DMS114 treated with DMSO at 0.1 percent for 48 hours (cell line): ENCODE measurements at regions not wholly inside any gene's neighbourhood (a gene's known extent, or its start where the extent isn't known, plus 50 kb on each side); places are given as distances from the start of the nearest gene placed in this dataset.
"Not testable (repeated sequence)": the region's sequence is repeated elsewhere in the genome, so short reads cannot be mapped to it uniquely, and the experiment has no call there.

ENCODE experiments used
- DNase-seq: peaks from one replicate; lab custom pipeline; 2025; ENCODE audit not compliant: unreplicated experiment; lab: John Stamatoyannopoulos, UW

DNA sequence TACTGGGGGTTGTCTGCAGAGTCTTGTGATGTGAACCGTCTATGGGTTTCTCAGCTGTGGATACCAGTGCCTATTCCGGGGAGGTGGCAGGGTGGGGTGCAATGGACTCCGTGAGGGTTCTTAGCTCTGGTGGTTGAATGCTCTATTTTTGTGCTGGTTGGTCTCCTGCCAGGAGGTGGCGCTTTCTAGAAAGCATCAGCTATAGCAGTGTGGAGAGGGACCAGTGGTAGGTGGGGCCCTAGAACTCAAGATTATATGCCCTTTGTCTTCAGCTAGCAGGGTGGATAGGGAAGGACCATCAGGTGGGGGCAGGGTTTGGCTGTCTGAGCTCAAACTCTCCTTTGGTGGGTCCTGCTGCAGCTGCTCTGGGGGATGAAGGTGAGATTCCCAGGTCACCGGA, 127.3 kb upstream of the PLD5 start:
- no peak for DNase-seq

DNA sequence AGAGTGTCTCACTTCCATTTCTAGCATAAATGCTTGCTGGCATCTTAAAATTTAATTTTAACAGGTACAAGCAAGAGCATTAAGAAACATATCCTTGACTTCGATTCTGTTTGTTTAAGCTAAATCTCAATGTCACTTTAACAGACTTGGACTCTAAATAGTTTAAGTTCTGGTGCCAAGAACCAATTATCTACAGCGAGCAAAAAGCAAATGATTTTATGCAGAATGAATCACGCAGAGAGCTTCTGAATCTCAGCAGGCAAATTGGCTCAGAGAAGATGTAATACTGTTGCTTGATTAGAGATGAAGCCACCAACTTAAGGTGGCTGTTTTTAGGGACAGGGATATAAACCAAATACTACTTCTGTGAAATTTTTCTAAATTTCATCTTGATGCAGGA, 117.0 kb upstream of the PLD5 start:
- DNase-seq = no peak

DNA sequence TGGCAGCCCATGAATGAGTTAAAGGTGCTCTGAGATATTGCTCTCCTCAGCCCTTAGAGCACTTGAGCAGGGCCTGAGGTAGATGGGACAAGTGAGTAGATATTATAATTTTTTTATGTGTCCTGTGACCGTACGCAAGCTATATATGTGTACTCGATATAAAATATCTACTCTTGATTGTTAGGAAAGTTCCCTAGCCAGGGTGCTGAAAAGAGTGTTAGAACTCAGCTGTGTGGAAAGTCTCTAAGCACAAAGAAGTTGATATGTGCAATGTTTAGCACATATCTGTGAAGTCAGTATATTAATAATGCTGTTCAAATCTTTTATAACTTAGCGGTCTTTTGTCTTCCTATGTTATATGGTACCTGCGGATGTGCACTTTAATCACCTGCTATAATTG, 114.6 kb upstream of the PLD5 start:
- no peak for DNase-seq

DNA sequence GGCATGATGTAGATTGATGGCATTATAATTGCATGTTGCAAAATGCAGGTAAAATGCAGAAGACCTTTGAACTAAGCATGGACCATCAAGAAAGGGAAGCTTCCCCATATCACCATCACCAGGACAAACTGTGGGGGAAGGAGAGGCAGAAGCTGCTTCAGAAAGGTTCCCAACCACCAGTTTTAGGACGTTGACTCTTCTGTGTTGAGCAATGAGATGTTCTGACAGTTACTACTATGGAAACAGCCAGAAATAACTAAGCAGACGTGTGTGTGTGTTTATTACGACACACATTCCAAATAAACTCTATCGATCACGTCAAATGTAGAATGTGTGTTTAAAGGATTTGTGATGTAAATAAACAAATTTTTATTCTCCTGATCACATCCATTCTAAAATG, 110.2 kb upstream of the PLD5 start:
- DNase-seq = no peak

DNA sequence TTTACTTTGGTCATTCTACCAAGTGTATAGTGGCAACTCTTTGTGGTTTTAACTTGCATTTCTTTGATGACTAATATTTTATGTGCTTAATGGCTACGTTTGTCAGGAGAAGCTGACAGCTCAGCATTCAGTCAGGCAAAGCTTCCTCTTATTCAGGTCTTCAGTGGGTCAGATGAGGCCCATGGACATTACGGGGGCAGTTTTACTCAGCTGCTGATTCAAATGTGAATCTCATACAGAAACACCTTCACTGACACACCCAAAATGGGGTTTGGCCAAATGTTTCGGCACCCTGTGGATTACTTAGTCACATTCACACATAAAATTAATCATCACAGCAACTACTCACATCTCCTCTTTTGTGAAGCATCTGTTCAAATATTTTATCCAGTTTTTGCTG, 104.9 kb upstream of the PLD5 start:
- DNase-seq = no peak

DNA sequence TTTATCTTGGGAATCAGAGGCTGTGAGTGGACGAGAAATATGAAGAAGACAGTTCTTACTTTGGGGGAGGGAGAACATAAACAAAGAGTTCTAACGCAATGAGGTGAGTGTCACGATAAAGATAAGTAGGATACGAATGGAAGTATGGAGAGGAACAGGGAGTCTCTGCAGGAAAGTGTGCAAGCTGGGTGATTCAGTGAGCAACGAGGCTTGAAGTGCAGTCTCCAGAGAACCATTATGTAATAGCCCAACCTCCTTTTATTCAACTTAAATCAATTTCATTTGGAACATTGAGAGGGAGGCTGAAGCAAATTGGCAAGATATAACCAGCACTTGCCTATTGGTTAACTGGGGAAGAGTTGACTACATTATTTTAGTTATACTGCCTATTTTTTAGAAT, 99.3 kb upstream of the PLD5 start:
- no peak for DNase-seq

DNA sequence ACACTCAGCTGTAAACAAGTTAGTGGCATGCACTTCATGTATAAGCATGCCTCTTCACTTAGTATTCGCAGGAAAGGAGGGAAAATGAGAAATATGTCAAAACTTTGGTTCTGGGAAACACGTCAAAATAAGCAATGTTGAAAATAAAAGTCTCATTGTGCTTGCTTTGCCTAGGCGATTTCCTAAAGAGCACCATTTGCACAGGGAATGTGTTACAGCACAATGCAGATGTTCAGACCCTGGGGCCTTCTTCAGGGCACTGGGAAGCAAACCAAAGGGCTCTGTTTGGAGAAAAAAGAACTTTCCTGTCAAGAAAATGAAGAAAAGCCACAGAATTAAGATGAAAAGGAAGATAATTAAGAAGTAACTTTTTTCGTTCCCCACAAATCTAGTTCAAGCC, 98.6 kb upstream of the PLD5 start:
- no peak for DNase-seq

DNA sequence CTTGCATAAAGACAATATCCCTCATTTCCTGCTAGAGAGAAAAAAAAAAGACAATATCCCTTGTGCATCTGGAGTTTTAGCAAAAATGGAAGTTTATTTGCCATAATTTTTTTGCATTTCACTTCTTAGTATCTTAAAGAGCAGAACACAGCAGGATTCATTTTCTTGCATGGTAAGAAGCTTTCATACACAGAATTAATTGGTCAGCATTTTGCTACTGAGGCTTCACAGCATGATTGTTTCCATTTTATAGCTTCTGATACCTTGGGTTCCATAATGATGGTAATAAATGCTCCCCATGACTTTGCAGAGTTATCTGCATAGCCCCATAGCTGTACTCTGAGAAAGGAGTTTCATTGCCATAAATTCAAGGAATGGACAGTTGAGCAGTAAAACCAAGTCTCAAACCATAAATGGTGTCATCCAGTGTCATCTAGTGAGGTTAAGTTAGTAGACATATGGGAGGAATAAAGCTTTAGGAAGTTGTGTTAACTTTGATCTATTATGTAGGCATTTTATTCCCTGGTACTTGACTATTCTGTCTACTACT, 88.8 kb upstream of the PLD5 start:
- DNase-seq = no peak

DNA sequence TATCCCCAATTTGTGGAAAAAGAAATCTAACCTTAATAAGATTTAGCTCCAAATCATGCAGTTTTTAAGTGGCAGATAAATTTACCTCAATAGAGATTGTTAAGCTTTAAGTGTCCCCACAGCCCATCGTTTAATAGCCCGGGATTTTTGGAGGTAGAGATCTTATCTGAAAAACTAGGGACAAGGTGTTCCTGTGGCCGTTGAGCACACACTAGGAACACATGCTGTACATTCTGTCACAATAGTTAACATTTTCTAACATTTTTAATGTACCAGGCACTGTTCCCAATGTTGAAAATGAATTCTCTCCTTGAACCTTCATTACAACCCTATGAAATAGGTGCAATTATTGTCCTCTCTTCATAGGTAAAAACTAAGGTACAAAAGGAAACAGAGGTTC, 85.7 kb upstream of the PLD5 start:
- DNase-seq = no peak

DNA sequence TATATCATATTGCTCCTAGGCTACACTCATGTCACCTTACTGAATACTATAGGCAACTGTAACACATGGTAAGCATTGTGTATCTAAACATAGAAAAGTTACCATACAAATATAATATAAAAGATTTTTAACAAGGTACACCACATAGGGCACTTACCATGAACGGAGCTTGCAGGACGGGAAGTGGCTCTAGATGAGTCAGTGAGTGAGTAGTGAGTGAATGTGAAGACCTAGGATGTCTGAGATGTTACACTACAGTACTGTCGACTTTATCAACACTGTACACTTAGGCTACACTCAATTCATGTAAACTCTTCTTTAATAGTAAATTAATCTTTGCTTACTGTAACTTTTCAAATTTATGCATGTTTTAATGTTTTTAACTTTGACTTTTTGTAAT, 81.0 kb upstream of the PLD5 start:
- no peak for DNase-seq

DNA sequence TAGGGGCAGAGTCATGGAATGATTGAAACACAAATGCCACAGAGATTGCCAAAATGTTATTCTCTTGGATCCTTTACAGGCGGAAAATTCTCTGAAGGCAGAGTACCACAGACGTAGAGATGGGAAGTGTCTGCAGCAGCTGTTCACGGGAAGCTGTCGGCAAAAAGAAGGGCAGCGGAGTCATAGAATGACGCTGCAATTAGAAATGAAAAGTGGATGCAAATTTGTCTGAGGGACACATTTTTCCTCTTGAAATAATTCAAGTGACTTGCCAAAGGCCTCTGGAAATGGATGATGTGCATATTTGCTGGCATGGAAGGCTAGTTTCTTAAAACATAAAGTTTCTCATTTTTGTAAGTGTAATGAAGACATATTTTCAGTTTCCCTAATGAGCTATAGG, 77.5 kb upstream of the PLD5 start:
- no peak for DNase-seq

DNA sequence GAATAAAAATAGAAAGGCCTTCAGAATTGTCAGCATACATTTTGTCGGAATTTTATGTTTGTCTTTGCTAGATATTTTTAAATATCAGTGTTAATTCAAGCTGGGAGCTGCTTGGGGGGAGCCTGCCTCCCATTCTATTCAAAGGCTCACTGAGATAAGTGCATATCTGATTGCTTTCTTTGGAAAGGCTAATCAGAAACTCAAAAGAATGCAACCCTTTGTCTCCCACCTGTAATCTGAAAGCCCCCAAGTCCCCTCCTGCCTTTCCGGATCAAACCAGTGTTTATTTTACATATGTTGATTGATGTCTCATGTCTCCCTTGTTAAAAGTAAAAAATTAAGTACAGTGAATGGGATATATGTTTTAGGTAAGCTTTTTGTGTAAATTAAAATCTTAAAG, 69.3 kb upstream of the PLD5 start:
- DNase-seq = not testable (repeated sequence)

DNA sequence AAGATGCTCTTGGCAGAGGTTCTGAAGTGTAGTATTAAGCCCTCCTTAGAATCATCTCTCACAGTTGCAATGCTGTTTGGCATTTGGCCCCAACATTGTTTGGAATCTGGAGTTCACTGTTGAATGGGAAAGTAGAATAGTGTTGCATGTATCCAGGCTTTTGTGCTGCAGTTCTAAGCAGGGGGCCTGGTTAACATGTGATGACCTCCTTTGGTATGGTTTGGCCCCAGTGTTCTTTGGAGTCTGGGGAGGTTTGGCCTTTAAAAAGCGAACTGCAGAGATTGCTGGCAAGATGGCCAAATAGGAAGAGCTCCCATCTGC, 61.8 kb upstream of the PLD5 start:
- DNase-seq = no peak

DNA sequence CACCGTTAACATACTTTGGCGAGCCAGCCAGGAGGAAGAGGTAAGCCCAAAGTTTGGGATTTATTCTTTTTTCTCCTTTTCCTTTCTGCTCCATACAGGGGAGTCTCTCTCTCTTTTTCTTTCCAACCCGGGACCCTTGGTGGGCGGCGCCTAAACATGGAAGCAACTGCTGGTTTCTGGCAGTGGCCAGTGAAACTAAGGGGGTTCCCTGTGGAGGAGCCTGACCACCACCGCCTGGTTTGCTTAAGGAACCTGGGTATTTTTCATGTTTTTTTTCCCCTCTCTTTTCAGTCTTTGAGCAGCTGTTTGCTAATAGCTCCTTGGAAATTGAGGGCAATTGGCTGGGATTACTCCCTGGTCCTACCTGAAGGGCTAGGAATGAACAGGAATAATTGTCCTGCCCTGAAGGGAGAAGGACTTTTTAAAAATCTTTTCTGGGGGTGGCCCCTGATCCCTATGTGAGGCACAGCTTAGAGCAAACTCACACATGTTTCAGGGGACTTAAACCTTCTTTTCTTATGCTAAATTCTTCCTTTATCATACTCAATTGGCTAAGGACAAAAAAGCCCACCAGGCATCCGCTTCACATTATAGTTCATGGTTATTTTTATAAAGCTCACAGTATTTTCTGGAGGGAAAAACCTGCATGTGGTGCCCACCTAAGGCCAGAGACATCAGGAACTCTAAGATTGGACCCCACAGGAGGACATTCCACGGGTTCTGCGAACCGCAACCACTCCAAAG, 61.3 kb upstream of the PLD5 start:
- DNase-seq = no peak

DNA sequence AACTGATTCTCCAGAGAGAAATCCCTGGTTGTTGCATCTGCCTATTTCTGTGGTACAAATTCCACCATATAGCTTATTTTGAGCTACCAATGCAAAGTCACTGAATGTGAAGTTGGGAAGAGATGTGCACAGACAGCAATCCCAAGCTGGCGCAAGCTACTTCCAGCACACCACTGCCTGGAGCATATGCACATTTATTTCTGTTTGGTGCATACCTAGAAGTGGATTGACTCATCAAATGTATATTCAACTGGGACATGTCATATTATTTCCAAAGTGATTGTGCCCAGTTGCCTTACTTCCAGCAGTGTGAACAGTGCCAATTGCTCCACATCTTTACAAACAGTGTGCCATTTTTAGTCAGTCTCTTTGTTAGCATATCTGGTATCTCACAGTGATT, 58.2 kb upstream of the PLD5 start:
- no peak for DNase-seq

DNA sequence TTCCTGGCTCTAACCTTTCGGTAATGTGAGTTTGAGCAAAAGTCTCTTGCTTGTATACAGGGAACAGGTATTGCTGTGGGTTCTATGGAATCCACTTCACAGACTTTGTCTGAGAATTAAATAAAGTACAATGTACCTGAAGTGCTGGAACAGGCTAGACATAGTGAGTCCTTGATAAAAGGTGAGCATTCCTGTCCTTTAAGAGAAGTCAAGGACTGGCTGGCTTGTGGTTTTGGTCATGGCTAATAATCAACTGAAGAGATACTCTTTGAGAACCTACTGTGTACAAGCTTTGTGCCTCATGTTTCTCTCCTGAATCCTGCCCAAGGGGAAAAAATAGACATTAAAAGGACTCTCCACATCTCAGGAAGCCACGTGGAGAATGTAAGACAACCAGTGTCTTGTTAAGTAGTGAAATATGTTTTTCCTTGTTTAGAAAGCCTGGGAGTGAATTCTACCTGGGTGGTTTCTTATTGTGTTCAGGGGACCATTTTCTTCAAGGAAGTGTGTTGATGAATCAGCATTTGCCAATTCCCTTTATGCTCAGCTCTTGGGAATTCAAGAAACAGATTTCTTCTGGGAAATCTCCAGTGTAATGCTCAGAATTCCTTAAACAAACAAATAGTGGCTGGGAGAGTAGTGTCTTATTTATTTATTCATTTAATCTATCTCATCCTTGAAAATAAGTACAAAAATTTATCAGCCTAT, 55.2 kb upstream of the PLD5 start:
- no peak for DNase-seq
